ENCODE measurements at regions not wholly inside any gene's neighbourhood (a gene's known extent, or its start where the extent isn't known, plus 50 kb on each side); places are given as distances from the start of the nearest gene placed in this dataset.

DNA sequence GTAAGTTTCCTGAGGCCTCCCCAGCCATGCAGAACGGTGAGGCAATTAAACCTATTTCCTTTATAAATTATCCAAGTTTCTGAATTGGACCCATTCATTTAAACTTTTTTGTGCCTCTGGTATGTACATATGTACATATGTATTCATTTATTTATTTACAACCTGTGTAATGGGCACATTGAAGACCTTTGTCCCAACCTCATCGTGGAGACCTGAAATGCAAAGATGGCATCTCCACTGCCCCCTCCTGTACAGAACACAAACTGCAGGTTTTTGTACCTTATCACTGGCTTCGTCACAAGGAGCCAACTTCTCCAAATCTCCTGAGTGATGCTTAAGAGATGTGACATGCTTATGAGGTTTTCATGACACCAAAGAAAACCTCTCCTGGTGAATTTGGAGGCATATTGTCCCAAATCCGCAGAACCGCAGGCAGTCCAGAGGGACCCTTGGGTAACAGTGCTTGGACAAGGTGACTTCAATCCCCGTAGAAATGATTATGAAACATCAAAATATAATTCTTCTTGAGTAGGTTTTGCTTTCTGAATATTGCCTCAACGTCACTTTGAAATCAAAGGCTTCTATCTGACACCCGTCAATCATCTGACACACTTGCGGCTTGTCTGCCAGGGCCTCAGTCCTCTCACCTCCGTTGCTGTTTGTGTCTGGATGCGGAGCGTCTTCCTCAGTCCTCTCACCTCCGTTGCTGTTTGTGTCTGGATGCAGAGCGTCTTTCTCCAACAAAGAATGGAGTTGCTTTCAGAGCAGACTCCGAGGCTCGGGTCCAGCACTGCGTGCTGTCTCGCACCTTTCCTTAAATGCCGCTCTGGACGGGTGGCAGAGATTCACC, 135.0 kb upstream of the IRX4 start:
- peak in 1 of 5 experiments; percentile 27 for DNase-seq

DNA sequence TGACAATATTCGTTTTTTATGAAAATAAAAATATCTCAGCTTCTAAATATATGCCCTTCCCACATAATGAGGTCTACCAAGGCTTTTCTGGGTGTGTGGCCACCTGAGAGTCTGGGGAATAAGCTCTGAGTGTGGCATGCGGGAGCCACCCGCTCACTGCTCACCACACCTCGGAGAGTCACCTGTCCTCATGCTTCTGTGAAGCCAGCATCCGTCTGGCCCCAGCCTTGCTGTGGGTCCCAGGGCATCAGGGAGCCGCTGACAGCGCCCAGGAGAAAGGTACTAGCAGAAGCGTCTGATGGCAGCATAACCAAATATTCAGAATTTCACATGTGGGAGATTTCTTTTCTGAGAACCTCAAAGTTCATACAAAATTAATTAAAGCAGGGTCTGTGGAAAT, 133.2 kb upstream of the IRX4 start:
- no peak for DNase-seq

DNA sequence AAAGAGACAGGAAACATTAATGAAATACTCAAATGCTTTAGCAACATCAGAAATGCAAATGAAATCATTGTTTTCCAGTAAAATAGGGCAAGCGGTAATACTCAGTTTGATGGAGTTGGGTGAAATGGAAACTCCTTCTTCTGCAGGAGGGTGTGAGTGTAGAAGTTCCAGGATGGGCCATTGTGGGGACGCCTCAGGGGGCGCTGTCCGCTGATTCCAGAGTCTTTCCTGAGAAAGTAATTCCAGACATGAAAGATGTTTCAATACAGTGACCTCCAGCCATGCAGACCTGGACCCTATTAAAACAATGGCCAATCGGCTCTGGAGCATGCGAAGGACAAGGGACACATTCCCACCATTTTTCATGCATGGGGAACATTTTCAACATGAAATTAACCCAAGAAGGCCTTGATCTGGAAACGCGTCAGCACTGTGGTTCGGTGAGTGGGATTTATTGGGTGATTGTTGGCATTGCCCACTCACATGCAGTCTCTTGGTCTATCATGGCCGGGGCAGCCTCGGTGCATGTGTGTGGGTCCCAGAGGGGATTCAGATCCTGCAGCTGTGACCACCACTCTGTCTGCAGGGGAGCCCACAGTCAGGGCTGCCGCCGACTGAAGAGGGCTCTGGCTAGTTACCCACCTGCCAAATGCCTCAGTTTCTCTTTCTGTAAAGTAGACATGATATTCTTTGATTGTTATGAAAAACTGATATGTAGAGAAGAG, 132.6 kb upstream of the IRX4 start:
- DNase-seq = no peak

DNA sequence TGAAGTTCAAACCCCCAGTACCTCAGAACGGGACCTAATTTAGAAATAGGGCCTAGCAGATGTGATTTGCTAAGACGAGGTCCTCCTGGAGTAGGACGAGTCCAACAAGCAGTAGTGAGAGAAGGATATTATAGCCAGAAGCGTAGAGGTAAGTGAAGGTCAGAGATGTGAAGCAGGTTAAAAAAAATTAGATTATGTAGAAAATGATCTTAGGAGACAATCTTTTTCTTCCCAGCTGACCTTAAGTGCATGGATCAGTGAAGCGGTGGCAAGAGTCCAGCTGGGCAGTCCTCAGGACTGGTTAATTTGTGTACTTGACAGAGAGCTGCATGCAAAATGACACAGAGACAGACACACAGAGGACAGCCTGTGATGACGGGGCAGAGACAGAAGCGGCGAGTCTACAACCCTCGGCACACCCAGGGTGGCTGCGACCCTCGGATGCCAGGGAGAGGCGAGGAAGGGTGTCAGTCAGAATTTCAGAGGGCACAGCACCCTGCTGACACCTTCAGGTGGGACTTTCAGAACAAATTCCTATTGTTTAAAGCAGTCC, 131.4 kb upstream of the IRX4 start:
- DNase-seq = no peak

DNA sequence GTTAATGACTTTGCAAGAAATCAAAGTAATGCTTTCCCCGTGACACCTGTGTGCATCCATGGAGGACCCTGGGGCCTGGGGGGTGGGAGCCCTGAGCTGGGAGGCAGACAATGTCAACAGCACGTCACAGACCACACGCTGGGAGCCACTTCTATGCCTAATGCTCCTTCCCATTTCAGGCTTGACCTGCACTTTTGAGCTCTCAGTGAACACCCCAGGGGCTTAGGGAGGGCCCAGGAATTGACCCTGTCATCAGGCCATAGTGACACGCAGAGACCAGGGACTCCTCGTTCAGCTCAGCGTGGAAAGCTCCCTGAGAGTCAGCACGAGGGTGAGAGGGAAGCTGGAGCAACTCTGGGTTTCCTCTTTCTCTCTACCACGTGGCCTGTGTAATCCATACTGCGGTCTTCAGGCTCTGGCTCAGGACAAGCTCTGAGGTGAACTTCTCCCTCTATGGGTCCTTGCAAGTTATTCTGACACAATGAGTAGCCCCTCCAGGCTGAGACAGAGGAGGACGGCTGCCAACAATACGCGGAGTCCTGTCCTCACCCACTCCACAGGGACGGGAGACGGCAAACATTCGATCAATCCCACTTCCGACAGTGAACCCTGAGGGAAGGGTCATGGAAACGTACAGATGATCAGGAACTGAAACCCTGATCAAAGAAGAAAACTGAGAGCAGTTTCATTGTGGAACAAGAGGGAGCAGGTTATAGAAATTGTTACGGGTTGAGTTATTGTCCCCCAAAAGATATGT, 130.8 kb upstream of the IRX4 start:
- no peak for DNase-seq

DNA sequence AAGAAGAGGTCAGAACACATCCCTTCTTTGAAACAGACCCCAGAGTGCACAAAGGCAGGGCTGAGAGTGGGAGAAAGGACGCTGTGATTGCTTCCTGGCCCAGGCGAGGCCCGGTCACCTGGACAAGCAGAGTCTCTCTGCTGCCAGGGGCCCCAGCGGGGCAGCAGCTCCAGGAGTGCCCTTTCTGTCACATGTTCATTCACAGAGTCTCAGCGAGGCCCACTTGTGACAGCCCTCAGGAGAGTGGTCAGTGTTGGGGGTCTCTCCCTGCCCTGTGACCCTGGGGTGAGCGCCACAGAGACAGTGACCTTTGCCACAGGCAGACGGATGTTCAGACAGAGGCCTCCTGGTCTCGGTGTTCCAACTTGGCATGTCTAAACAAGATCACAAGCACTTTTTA, 130.2 kb upstream of the IRX4 start:
- no peak for DNase-seq

DNA sequence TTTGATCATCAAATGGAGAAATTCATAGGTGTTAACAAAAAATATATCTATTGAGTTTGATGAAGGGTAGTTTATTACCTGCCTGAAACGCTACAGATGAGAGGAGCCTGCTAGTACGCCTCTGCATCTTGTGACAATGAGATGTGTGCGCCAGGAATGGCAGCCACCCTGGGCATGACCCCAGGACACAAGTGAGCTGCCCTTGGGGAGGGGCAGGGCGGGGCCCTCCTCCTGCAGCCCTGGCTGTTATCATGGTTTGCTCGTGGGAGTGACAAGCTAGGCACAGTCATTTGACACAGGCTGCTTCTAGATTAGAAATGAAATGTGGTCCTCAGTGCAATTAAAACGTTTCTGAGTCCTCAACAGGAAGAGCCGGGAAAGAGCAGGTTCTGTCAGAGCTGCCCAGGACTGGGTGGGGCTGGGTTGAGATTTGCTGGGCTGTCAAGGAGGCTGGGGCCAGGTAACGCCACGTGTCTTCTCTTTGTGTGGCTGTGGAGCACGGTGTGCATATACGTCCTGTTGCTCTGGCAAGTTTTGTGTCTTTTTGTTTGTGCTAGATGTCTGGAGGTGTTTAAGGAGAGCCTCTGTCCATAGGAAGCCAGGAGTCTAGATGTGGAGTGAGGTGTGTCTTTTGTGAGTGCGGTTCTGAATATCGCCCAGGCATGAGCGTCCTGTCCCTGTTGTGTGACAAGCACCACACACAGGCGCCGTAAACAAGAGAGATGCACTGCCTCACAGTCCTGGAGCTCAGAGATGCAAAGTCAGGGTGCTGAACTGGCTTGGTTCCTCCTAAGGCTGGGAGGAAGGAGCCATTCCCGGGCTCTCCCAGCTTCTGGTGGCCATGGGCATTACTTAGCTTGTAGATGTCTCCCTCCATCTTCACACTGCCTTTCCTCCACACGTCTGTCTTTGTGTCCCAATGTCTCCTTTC, 129.0 kb upstream of the IRX4 start:
- DNase-seq = no peak

DNA sequence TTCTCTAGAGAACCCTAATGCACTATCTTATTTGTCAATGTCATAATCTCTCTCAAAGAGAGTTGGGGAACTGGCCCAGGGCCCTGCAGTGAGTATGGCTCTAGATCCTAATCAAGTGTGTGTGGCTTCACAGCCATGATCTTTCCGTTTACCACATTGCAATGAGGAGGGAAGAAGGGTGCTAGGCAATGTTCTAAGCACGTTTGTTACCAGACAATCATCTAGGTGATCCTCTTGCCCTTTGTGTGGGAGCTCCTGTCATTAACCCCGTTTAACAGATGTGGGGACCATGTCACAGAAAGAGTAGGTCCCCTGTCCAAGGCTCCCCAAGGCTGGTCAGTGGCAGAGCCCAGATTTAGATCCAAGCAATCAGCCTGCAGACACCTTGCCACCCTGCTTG, 128.2 kb upstream of the IRX4 start:
- DNase-seq = no peak

DNA sequence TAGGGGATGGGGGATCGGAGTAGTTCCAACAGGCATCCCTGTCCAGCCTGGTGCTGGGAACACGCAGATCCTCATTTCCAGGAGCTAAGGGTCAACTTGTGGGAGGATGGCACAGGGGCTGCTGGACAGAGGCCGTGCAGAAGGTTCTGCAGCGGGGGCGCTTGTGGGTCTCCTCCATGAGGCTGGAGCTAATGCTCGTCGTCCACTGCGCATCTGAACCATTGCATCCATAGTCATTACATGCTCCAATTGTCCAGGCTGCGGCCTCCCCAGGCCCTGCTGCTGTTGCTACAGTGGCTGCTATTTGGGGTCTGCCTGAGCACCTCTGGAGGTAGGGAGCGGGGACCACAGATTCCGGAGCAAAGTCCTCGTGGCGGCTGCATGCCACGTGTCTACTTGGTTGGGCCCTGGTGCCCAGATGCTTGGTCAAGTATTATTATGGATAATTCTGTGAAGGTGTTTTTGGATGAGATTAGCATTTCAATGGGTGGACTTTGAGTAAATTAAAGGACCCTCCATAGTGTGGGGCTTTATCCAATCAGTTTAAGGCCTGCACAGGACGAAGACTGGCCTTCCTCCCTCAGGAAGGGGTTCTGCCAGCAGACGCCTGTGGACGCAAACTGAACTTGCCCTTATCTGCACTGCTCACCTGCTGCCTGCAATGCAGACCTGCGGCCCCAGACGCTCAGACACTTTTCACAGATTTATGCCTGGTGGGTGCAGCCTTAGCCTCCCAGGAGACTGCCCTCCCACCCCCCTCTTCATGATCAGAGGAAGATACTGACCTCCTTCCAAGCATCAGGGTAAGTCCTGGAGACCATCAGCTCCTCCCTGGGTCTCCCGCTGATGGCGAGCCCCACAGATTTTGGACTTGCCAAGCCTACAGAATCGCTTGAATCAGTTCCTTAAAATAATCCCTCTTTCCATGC, 127.5 kb upstream of the IRX4 start:
- no peak for DNase-seq

DNA sequence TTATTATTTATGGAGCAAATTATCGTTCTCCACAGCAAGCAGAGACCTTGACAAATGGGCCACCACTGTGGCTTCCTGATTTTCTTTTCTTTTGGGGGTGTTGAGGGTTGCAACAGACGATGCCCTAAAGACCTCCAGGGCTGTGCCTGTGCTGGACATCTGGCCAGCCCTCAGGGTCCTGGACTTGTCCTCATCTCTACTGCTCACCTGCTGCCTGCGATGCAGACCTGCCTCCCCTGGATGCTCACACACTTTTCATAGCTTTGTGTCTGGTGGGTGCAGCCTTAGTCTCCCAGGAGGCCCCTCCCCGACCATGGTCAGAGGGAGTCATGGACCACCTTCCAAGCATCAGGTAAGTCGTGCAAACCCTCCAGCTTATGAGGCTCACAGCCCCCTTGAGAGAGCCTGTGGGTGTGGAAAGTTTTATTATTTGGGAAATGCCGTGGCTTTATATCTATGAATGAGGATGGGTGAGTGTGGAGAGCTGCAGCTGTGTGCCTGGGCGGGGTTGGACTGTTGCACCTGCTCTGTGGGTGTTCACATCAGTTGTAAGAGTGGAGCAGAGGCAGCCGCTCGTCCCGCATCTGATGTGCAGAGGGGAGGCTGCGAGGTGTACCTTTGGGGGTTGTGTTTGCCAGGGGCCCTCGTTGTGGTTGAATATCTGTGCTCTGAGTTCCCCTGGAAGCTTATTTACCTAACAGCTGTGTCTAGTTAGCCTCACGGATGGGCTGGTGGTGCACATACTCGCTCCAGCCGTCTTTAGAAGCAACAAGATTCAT, 126.3 kb upstream of the IRX4 start:
- no peak for DNase-seq

DNA sequence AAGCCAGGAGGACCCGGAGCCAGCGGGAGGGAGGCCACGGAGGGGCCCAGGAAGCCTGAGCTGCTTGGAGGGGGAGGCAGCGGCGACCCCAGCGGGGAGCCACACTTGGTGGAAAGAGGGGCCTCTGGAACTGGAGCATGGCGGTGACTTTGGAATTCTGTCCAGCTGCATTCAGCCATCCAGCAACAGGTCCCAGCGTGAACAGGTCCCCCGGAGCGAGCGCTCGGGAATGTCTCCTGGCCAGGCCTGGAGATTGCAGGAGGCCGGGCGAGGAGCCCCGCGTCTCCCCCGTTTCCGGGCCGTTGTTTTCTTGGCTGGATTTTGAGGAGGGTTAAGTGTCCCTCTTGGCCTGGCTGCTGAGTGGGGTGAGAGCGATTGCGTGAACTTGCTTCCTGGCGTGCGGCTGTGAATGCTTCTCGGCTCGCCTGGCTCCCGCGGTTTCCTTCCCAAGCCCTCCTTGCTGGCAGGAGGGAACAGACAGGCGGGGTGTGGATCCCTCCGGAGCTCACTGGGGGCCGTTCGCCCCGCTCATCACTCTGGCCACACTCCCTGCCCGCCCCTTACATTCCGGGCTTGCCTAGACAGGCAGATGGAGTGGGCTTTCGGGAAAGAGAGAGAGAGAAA, 125.3 kb upstream of the IRX4 start:
- no peak for DNase-seq

DNA sequence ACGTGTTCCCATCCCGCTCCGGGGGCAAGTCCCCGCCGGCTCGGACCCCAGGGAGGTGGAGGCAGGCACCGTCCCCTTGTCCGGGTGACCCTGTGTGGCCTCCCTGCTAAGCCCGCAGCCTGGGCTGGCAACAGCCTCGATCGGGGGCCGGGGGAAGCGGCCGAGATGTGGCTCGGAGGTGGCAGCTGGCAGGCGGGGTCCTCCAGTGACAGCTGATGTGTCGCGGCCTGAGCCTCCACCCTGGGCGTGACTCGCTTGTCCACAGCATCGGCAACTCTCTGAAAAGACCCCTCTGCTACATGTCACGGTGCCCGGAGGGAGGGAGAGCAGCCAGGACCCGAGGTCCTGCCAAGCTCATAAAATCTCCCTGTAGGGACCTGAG, 124.8 kb upstream of the IRX4 start:
- DNase-seq = no peak

DNA sequence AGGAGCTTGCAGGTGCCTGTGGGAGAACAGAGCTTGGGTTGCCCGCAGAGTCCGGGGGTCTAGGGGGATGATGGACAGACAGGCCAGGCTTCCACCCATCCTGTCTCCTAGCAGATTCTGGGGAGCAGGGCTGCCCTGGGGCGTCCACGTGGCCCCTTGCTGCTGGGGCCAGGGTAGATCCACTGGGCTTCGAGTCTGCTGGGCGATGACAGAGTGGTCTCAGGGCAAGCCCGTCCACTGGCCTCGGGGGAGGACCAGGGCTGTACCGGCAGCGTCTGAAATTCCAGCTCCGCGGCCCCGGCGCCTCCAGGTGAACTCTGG, 124.2 kb upstream of the IRX4 start:
- no peak for DNase-seq

DNA sequence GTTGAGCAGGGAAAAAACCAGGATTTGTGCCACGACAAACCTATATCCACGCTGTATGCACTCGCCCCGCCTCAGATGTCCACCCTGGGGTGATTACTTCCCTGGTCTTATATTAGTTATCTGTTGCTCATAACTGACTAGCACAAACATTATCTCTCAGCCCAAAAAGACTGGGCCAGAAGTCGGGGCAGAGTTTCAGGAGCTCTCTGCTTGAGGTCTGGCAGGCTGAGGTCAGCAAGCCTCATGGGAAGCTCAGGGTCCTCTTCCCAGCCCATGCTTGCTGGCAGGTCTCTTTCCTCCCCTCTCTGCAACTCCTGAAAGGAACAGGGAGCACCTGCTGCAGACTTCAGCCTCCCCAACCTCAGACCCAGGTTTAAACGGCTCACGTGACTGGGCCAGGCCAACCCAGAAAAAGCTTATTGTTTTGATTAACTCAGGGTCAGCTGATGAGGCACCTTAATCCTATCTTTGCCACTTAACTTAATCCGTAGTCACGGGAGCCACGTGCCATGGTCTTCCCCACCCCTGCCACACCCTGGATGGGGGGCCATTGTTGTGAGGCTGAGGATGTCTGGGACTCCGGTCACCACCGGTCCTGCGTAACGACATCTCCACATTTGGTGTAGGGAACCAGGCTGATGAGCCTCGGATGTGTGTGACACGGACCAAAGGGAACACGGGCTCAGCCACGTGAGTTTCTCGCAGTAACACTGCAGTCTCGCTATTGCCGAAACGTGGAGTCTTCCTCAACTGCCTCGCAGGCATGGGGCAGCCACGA, 123.7 kb upstream of the IRX4 start:
- DNase-seq = no peak

DNA sequence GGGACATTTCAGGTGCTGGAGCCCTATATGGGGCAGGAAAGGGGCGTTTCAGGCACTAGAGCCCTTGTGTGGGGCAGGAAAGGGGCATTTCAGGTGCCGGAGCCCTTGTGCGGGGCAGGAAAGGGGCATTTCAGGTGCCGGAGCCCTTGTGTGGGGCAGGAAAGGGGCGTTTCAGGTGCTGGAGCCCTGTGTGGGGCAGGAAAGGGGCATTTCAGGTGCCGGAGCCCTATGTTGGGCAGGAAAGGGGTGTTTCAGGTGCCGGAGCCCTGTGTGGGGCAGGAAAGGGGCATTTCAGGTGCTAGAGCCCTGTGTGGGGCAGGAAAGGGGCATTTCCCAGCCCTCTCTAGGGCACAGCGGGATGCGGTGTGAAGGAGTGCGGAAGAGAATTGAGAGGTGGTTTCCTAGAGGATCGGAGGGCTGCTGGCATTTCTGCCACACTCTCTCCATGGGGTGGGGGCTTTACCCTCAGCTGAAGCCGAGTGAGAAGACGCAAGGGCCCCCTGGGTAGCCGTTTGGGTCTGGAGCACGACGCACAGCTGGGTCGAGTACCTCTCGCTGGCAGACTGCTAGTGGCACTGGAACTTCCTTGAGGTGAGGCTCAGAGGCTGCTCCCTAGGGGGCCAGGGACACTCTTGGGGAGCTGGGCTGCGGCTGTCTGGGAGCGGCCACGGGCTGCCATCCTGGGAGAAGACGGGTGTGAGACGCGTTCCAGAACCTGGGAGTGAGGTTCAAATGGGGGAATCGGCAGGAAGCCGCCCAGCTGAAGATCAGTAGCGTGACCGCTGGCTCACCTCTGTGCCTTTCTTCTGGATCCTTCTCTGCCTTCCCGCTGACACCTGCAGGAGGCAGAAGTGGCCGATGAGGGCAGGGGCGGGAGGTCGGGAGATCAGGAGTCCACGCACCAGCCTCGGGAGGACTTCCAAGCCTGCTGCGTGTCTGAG, 122.6 kb upstream of the IRX4 start:
- no peak for DNase-seq

DNA sequence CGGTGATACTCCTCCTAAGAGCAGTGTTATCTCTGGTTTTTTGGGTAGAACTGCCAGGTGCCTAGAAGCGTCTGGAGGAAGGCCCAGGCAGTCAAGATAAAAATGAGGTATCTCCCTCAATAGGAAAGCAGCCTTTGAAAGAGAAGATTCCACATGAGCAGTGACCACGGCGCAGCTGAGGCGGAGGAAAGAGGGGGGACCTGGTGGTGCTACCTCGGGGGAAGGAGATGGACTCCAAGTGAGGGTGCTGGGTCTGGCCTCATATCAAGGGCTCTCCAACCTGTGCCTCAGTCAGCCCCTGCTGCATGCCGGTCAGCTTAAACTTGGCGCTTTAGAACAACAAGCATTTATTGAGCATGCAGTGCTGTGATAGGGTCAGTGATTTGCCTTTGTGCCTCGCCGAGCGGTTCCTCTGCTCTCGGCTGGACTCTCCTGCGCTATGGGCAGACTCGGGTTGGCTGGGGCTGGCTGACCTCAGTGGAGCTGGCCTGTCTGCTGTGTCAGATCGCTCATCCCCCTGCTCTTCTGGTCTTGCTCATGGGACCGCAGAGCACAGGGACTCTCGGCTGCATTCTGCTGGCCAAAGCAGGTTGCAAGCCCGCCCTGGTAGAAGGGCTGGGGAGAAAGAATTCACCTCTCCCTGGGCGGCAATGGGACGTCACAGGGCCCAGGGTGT, 121.1 kb upstream of the IRX4 start:
- no peak for DNase-seq

DNA sequence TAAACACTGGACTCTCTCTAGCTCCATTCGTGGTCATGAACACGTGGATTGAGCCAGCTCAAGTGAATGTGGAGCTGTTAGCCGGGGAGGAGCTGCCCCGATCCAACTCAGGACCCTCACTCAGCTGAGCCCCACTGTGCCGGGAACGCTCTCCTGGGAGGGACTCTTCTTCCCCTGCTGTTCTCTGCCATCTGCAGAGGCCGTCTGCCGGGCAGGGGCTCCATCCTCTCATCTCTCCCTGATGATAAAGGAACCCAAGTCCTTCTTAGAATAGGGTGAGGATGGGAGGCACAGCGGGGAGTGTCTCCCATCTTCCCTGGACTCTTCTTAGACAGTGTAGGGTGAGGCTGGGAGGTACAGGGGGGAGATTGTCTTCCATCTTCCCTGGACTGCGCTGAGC, 120.5 kb upstream of the IRX4 start:
- DNase-seq = no peak

All from T-helper 2 cell (primary cell).